ENCODE measurements at regions not wholly inside any gene's neighbourhood (a gene's known extent, or its start where the extent isn't known, plus 50 kb on each side); places are given as distances from the start of the nearest gene placed in this dataset.

GRCh38 chr6:148074291-148074690, 268.3 kb upstream of the SASH1 start:
- peaks cover 0 to 4% of the 10 kb centered on the region in 2 donors for H3K36me3 Mint-ChIP-seq
- DNase-seq (ENCODE audit: low spot score in 2 of 2): no peak
- no peak overlapping the region for H3K27ac Mint-ChIP-seq
- no peak for ATAC-seq
- H3K9me3 Mint-ChIP-seq: peaks cover 8 to 10% of the 10 kb centered on the region in 2 donors

GRCh38 chr6:148074738-148075137, 267.9 kb upstream of the SASH1 start:
- ATAC-seq: no peak
- Mint-ChIP-seq H3K9me3 (peaks cover 8 to 10% of the 10 kb centered on the region in 2 donors), H3K36me3 (peaks cover 0 to 4% of the 10 kb centered on the region in 2 donors), H3K27ac (no peak overlapping the region)
- DNase-seq (ENCODE audit: low spot score in 2 of 2): no peak

DNA sequence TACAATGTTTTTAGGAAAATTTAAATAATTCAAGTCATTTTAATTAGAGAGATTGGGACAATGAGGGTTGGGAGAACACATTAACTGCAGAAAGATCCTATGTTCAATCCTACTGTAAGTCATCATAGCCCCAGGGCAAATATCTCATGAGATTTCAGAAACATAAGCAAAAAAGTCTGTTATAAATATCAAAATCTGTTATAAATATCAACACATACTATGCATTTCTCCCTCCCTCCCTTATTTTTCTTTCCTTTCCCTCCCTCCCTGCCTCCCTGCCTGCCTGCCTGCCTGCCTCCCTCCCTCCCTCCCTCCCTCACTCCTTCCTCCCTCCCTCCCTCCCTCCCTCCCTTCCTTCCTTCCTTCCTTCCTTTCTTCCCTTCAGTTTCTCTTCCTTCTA, 267.3 kb upstream of the SASH1 start:
- ATAC-seq (no peak), DNase-seq (ENCODE audit: low spot score in 2 of 2) (no peak)
- no peak overlapping the region for H3K27ac Mint-ChIP-seq
- H3K36me3 Mint-ChIP-seq: peaks cover 0 to 4% of the 10 kb centered on the region in 2 donors
- peaks cover 8 to 10% of the 10 kb centered on the region in 2 donors for H3K9me3 Mint-ChIP-seq

DNA sequence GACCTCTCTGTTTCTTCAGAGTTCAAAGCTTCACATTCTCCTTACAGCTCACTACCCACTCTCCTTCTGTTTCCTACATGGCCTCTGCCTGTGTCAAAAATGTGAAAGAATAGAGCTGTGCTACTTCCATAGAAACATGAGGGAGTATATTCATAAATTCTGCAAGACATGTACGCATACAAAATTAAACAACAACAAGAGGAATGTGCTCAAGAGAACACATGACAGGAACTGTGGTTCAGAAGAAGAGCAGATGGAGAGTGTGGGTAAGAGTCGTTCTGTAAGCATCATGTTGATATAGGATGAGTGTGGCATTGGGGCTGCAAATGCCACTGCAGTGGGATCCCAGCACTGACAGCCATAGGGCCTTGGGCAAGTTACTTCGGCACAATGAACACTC, 266.6 kb upstream of the SASH1 start:
- ATAC-seq (no peak), DNase-seq (ENCODE audit: low spot score in 2 of 2) (no peak)
- Mint-ChIP-seq H3K9me3 (peaks cover 8 to 10% of the 10 kb centered on the region in 2 donors), H3K27ac (no peak overlapping the region), H3K36me3 (peaks cover 0 to 4% of the 10 kb centered on the region in 2 donors)

DNA sequence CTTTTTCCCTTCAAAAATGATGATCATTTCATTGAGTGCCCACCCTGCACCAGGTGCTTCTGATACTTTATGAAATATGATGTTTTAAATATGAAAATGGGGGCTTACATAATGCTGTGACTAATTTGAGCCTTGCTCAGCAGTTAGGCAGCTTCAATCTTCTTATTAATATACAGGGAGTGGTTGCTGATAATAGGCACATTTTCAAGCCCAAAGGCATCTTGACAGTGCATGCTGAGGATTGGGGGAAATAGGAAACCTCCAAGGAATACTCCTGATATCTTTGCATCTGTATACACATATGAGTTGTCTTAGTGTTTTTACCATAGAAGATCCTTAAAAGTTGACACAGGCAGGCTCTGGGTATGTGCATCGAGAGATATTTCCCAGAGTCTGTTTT, 262.3 kb upstream of the SASH1 start:
- Mint-ChIP-seq H3K27ac (no peak overlapping the region), H3K36me3 (no peaks in the 10 kb centered on the region), H3K9me3 (peaks cover 0 to 7% of the 10 kb centered on the region in 2 donors)
- DNase-seq (ENCODE audit: low spot score in 2 of 2): no peak
- ATAC-seq: no peak

- ATAC-seq: no peak
- Mint-ChIP-seq H3K36me3 (no peaks in the 10 kb centered on the region), H3K27ac (no peak overlapping the region), H3K9me3 (peaks cover 0 to under 1% of the 10 kb centered on the region in 2 donors)
- DNase-seq (ENCODE audit: low spot score in 2 of 2): no peak
Measured at GRCh38 chr6:148081076-148081475, 261.6 kb upstream of the SASH1 start.

GRCh38 chr6:148082044-148082443, 260.6 kb upstream of the SASH1 start:
- no peaks in the 10 kb centered on the region for H3K36me3 Mint-ChIP-seq
- DNase-seq (ENCODE audit: low spot score in 2 of 2) (no peak), ATAC-seq (no peak)
- no peak overlapping the region for H3K27ac Mint-ChIP-seq
- peaks cover 0 to 6% of the 10 kb centered on the region in 2 donors for H3K9me3 Mint-ChIP-seq

- ATAC-seq (no peak), DNase-seq (ENCODE audit: low spot score in 2 of 2) (no peak)
- H3K27ac Mint-ChIP-seq: no peak overlapping the region
- no peaks in the 10 kb centered on the region for H3K36me3 Mint-ChIP-seq
- H3K9me3 Mint-ChIP-seq: peaks cover 0 to 9% of the 10 kb centered on the region in 2 donors
Measured at GRCh38 chr6:148082696-148083095, 259.9 kb upstream of the SASH1 start.

- H3K9me3 Mint-ChIP-seq: peaks cover under 1 to 18% of the 10 kb centered on the region in 2 donors
- peaks cover 4 to 10% of the 10 kb centered on the region in 2 donors for H3K36me3 Mint-ChIP-seq
- ATAC-seq: no peak
- H3K27ac Mint-ChIP-seq: no peak overlapping the region
- DNase-seq (ENCODE audit: low spot score in 2 of 2): no peak
Measured at GRCh38 chr6:148085631-148086331, 256.9 kb upstream of the SASH1 start.

- ATAC-seq (no peak), DNase-seq (ENCODE audit: low spot score in 2 of 2) (no peak)
- no peak overlapping the region for H3K27ac Mint-ChIP-seq
- H3K9me3 Mint-ChIP-seq: peaks cover 6 to 24% of the 10 kb centered on the region in 2 donors
- H3K36me3 Mint-ChIP-seq: peaks cover 4 to 10% of the 10 kb centered on the region in 2 donors
Measured at GRCh38 chr6:148086386-148086785, 256.3 kb upstream of the SASH1 start.

DNA sequence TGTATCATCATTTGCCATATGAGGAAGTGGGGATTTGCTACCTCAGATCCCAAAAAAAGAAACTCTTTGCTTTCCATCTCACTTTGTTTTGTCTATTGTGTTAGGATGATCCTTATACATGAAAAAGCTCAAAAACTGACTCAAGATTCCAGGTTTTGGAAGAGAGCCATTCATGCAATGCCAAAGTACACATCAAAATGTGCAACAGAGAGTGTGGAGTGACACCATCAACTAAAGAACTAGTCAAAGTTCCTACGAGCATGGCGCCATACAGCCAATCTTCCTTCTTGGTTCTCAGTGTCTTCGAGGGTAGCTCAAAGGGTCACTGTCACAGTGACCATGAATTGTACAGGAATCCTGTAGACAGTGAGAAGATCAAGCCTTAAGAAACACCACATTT, 255.8 kb upstream of the SASH1 start:
- peaks cover 4 to 10% of the 10 kb centered on the region in 2 donors for H3K36me3 Mint-ChIP-seq
- DNase-seq (ENCODE audit: low spot score in 2 of 2): no peak
- peaks cover 8 to 24% of the 10 kb centered on the region in 2 donors for H3K9me3 Mint-ChIP-seq
- H3K27ac Mint-ChIP-seq: no peak overlapping the region
- ATAC-seq: no peak

DNA sequence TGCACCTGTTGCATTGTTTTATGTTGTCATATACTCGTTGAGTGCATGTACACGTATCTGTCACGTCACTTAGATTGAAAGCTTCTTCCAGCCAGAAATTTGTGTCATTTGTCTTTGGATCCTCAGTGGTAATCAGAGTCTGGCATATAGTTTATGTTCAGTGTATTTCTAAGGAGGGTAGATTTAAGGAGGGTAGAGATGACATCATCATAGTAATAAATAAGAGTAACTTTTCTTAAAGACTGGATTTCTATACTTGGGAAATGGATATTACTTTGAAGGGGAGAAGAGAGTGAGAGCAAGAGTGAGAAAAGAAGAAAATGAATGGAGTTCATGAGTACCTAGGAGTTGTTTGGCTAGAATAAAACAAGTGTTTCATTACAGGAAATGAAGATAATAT, 255.0 kb upstream of the SASH1 start:
- DNase-seq (ENCODE audit: low spot score in 2 of 2) (no peak), ATAC-seq (no peak)
- Mint-ChIP-seq H3K27ac (no peak overlapping the region), H3K9me3 (peaks cover 14 to 28% of the 10 kb centered on the region in 2 donors), H3K36me3 (peaks cover 4 to 10% of the 10 kb centered on the region in 2 donors)

GRCh38 chr6:148090326-148090725, 252.3 kb upstream of the SASH1 start:
- no peak for ATAC-seq
- Mint-ChIP-seq H3K9me3 (peaks cover 25 to 39% of the 10 kb centered on the region in 2 donors), H3K27ac (no peak overlapping the region)

GRCh38 chr6:148091394-148091793, 251.2 kb upstream of the SASH1 start:
- Mint-ChIP-seq H3K36me3 (peaks cover 4 to 10% of the 10 kb centered on the region in 2 donors), H3K27ac (no peak overlapping the region), H3K9me3 (peaks cover 25 to 38% of the 10 kb centered on the region in 2 donors)
- no peak for DNase-seq (ENCODE audit: low spot score in 2 of 2)
- no peak for ATAC-seq

More at GRCh38 chr6:148090326-148090725, 252.3 kb upstream of the SASH1 start:
- H3K36me3 Mint-ChIP-seq: peaks cover 4 to 10% of the 10 kb centered on the region in 2 donors
- DNase-seq (ENCODE audit: low spot score in 2 of 2): no peak

- ATAC-seq (no peak), DNase-seq (ENCODE audit: low spot score in 2 of 2) (no peak)
- Mint-ChIP-seq H3K36me3 (no peaks in the 10 kb centered on the region), H3K9me3 (no peaks in the 10 kb centered on the region), H3K27ac (no peak overlapping the region)
Measured at GRCh38 chr6:148103436-148103835, 239.2 kb upstream of the SASH1 start.

GRCh38 chr6:148104131-148104530, 238.5 kb upstream of the SASH1 start:
- H3K27ac Mint-ChIP-seq: no peak overlapping the region
- DNase-seq (ENCODE audit: low spot score in 2 of 2) (no peak), ATAC-seq (no peak)
- H3K36me3 Mint-ChIP-seq: no peaks in the 10 kb centered on the region
- H3K9me3 Mint-ChIP-seq: no peaks in the 10 kb centered on the region

- ATAC-seq (no peak), DNase-seq (ENCODE audit: low spot score in 2 of 2) (no peak)
- Mint-ChIP-seq H3K36me3 (no peaks in the 10 kb centered on the region), H3K9me3 (no peaks in the 10 kb centered on the region), H3K27ac (no peak overlapping the region)
Measured at GRCh38 chr6:148105695-148106094, 236.9 kb upstream of the SASH1 start.

- Mint-ChIP-seq H3K36me3 (no peaks in the 10 kb centered on the region), H3K9me3 (no peaks in the 10 kb centered on the region), H3K27ac (no peak overlapping the region)
- ATAC-seq (no peak), DNase-seq (ENCODE audit: low spot score in 2 of 2) (no peak)
Measured at GRCh38 chr6:148107911-148108310, 234.7 kb upstream of the SASH1 start.

Data from activated naive CD4-positive, alpha-beta T cell treated with anti-CD3 and anti-CD28 coated beads, Interleukin-2, amount 50 U/mL, for 72 hours (primary cell).